ENCODE measurements at regions not wholly inside any gene's neighbourhood (a gene's known extent, or its start where the extent isn't known, plus 50 kb on each side); places are given as distances from the start of the nearest gene placed in this dataset.

GRCh38 chr11:27216270-27217149 lies 146.5 kb downstream of the CCDC34 start:
- DNase-seq (ENCODE audit: low read depth in 2 of 3, low spot score in 1 of 3) = no peak

GRCh38 chr11:27215471-27216269 lies 147.3 kb downstream of the CCDC34 start:
- DNase-seq (ENCODE audit: low read depth in 2 of 3, low spot score in 1 of 3) = no peak

GRCh38 chr11:27214713-27215112 lies 148.3 kb downstream of the CCDC34 start:
- no peak for DNase-seq (ENCODE audit: low read depth in 2 of 3, low spot score in 1 of 3)

DNA sequence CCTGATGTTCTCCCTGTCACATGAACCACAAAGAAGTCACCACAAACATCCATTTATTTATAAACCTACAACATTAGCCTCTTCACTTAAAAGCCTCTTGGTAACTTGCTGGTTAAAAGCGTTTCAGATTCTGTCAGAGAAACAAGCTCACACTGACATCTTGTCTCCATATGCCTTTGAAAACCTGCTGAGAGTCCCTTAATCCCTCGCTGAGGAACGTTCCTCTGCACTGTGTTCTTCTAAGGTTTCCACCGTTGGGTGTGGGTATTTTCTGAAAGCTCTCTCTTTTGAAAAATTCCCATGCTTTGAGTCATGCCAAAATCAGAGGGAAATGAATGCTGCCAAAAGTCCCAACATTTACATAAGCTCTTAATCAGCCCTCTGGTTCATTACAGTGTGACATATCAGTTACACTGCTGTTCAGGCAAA lies 149.8 kb downstream of the CCDC34 start:
- DNase-seq (ENCODE audit: low read depth in 2 of 3, low spot score in 1 of 3) = no peak

- DNase-seq (ENCODE audit: low read depth in 2 of 3, low spot score in 1 of 3) = no peak
These were observed 150.7 kb downstream of the CCDC34 start for GRCh38 chr11:27212248-27212780.

DNA sequence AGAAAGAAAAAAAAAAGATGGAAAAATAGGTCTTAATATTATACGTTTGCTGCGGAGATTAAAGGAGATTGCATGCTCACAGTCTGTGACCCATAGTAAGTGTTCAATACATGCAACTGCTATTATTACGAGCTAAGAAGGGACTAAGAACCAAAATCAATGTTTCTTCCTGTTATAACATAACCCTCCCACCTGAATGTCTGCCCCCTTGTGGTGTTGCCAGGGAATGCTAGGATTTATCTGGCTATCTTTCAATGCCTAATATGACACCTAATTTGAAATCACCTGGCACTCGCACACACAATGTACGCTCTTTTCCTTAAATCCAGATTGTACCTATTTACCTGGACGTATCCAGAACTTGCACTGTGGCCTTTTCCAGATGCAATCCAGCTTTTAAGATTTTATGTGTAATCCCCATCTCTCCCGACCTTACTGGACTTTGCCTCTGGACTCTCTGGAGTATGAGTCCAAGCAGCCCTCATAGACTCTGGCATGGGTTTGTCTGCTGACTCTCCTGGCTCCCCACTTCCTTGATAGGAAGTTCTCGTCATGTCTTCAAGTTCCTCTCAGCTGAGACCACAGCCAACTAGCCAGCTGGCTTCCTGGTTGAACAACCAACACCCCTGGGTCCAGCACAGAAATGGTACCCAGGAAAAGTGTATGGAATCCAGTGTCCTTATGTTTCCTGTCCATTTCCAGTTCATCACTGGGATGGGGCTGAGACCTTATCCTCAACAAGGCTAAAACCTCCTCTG lies 151.5 kb downstream of the CCDC34 start:
- DNase-seq (ENCODE audit: low read depth in 2 of 3, low spot score in 1 of 3) = no peak

GRCh38 chr11:27210531-27210930 lies 152.5 kb downstream of the CCDC34 start:
- no peak for DNase-seq (ENCODE audit: low read depth in 2 of 3, low spot score in 1 of 3)

DNA sequence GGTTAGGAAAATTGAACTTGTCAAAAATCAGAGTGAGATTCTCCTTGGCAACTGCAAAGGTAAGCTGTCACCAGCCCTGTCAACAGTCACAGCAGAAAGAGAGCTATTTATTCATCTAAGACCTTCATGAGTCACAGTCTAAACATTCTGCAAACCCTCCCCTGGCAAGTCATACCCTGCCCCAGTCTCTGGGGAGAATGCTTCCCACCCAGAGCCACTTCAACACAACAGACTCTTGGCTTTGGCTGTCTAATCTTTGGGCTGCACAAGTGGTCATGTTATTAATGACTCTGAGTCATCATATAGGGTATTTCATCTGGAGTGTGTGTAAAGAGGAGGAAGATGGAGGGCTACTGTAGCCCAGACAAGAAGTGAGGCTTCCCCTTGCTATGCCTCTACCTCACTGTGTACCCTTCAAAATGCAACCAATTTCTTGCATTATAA lies 153.4 kb downstream of the CCDC34 start:
- DNase-seq (ENCODE audit: low read depth in 2 of 3, low spot score in 1 of 3) = no peak

DNA sequence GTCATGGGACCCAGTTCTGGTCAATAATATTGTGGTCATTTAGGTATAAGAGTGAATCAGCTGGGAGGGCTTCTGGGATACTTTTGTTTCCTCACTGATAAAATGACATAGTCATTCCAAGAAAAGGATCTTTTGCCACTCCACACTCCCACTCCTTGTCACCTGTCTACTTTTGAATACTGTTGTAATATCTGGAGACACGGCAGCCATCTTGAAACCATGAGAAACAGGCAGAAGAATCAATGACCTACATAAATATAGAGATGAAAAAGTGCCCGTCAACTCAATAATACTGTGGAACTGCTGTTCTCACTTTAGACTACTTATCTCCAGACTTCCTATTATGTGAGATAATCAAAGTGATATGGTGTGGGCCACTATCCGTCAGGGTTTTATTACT lies 154.2 kb downstream of the CCDC34 start:
- DNase-seq (ENCODE audit: low read depth in 2 of 3, low spot score in 1 of 3) = no peak

DNA sequence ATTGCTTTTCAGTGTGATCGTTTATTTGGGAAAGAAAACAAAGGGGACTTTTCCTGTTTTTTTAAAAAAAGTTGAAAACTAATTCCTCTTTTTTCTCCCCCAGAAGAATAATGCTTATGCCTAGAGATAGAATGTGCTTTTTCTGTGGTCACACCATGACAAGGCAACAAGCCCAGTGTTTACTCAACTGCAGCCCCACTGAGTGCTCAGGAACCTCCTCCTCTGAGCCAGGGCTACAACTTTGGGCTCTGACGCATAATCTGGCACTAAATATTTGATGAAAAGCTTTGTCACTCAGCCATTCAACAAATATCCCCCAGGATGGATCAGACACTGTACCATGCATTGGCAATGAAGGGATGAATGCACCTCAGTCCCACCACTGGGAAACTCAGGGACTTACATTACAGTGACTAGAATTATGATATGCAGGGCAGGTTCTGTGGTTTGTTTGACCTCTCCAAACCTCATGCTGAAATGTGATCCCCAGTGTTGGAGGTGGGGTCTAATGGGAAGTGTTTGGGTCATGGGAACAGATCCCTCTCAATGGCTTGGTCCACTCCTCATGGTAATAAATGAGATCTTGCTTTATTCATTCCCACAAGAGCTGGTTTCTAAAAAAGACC lies 155.9 kb downstream of the CCDC34 start:
- DNase-seq (ENCODE audit: low read depth in 2 of 3, low spot score in 1 of 3) = no peak

- DNase-seq (ENCODE audit: low read depth in 2 of 3, low spot score in 1 of 3) = no peak
These were observed 157.0 kb downstream of the CCDC34 start for GRCh38 chr11:27205779-27206570.

DNA sequence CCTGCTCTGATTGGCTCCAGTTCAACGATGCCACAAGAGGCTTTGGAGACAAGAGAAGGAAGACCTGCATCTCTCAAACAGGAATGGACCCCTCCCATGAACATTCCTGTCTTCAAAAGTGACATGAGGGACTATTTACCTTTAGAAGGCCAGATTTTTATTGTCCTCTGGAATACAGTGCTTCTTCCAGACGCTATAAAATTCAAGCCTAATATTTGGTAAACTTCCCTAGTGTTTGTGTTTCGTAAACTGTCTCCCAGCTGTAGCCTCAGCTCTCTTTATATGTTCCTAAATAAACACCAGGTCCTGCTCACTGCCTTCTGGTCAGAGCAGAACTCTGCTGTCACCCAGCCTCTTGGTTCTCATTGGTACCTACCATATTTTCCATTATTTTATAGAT lies 157.8 kb downstream of the CCDC34 start:
- DNase-seq (ENCODE audit: low read depth in 2 of 3, low spot score in 1 of 3) = no peak

GRCh38 chr11:27204529-27204928 lies 158.5 kb downstream of the CCDC34 start:
- no peak for DNase-seq (ENCODE audit: low read depth in 2 of 3, low spot score in 1 of 3)

DNA sequence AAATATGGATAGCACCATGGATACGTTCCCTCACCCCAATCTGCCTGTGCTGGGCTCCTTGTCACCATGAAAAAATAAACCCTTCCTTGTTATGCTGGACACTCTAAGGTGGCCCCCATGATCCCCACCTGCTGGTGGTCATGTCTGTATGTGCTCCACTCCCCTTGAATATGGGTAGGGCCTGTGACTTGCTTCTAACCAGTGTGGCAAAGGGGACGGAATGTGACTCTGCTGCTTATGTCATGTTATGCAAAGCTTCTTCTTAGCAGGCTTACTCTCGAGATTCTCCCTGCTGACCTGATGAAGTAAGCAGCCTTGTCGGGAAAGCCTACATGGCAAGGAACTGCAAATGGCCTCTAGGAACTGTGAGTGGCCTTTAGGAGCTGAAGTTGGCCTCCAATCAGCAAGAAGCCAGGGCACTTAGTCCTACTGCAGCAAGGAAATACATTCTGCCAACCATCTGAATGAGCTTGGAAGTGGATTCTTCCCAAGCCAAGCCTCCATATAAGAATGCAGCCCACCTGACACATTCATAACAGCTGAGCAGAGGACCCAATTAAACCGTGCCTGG lies 159.9 kb downstream of the CCDC34 start:
- no peak for DNase-seq (ENCODE audit: low read depth in 2 of 3, low spot score in 1 of 3)

- DNase-seq (ENCODE audit: low read depth in 2 of 3, low spot score in 1 of 3) = no peak
These were observed 161.1 kb downstream of the BBOX1 start for GRCh38 chr11:27201454-27202302.

DNA sequence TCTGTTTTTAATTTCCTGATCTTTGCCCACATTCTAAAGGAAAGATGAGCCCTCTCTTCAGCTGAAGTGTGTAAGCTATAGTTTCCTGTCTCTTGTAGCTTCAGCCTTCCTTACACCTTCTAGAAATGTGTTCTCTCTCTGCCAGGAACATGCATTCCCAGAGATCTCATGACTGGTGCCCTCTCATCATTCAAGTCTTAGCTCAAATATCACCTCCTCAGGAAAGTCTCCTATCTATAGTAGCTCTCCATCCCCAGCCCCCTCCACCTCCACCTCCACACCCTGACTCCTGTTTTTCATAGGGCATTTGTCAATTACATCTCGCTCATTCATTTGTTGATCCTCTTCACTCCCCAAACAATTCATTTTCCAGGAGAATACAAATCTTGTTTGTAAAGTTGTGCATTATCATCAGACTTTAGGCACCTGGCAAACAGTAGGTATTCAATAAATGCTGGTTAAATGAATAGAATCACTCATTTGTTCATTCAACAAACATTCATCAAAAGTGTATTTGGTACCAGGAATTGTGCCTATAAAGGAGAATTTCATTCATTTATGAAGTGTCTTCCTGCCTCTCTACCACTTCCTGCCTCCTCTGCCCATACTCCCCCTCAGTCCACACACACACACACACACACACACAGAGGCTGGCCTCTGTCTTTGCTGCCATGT lies 160.3 kb downstream of the BBOX1 start:
- DNase-seq (ENCODE audit: low read depth in 2 of 3, low spot score in 1 of 3) = no peak

- DNase-seq (ENCODE audit: low read depth in 2 of 3, low spot score in 1 of 3) = no peak
These were observed 155.7 kb downstream of the BBOX1 start for GRCh38 chr11:27196203-27196897.

- no peak for DNase-seq (ENCODE audit: low read depth in 2 of 3, low spot score in 1 of 3)
These were observed 155.2 kb downstream of the BBOX1 start for GRCh38 chr11:27195837-27196202.
